ENCODE measurements at regions not wholly inside any gene's neighbourhood (a gene's known extent, or its start where the extent isn't known, plus 50 kb on each side); places are given as distances from the start of the nearest gene placed in this dataset.
A peak's percentile ranks its signal among the peaks of the same experiment; 100 is the strongest.

- H3K4me3 ChIP-seq (ENCODE audit: severe bottlenecking): no peak overlapping the region
- no peak for DNase-seq (ENCODE audit: low spot score)
- H3K36me3 ChIP-seq (ENCODE audit: low read depth): no peaks in the 10 kb centered on the region
- no peaks in the 10 kb centered on the region for H3K4me1 ChIP-seq (ENCODE audit: insufficient read depth, poor library complexity, severe bottlenecking)
- no peak for TF ChIP-seq CTCF (IDR thresholded peaks at IDR 0.05; ENCODE audit: poor library complexity, severe bottlenecking)
- no peaks in the 10 kb centered on the region for H3K9me3 ChIP-seq (ENCODE audit: severe bottlenecking)
- no peak for ATAC-seq (ENCODE audit: low read depth)
- H3K27ac ChIP-seq (ENCODE audit: poor library complexity, severe bottlenecking): no peak overlapping the region
- no peaks in the 10 kb centered on the region for H3K27me3 ChIP-seq (ENCODE audit: insufficient read depth, poor library complexity, severe bottlenecking)
Observed at GRCh38 chr5:99068944-99069650, 140.3 kb upstream of the CHD1 start.

GRCh38 chr5:99063737-99064136, 134.9 kb upstream of the CHD1 start:
- no peaks in the 10 kb centered on the region for H3K36me3 ChIP-seq (ENCODE audit: low read depth)
- H3K27me3 ChIP-seq (ENCODE audit: insufficient read depth, poor library complexity, severe bottlenecking): no peaks in the 10 kb centered on the region
- no peaks in the 10 kb centered on the region for H3K9me3 ChIP-seq (ENCODE audit: severe bottlenecking)
- no peak for TF ChIP-seq CTCF (IDR thresholded peaks at IDR 0.05; ENCODE audit: poor library complexity, severe bottlenecking)
- no peak overlapping the region for H3K27ac ChIP-seq (ENCODE audit: poor library complexity, severe bottlenecking)
- H3K4me1 ChIP-seq (ENCODE audit: insufficient read depth, poor library complexity, severe bottlenecking): peaks cover 18% of the 10 kb centered on the region
- H3K4me3 ChIP-seq (ENCODE audit: severe bottlenecking): no peak overlapping the region
- DNase-seq (ENCODE audit: low spot score): no peak
- no peak for ATAC-seq (ENCODE audit: low read depth)

GRCh38 chr5:99061711-99062110, 132.9 kb upstream of the CHD1 start:
- H3K27me3 ChIP-seq (ENCODE audit: insufficient read depth, poor library complexity, severe bottlenecking): no peaks in the 10 kb centered on the region
- no peak for TF ChIP-seq CTCF (IDR thresholded peaks at IDR 0.05; ENCODE audit: poor library complexity, severe bottlenecking)
- no peak overlapping the region for H3K4me3 ChIP-seq (ENCODE audit: severe bottlenecking)
- peaks cover 18% of the 10 kb centered on the region for H3K4me1 ChIP-seq (ENCODE audit: insufficient read depth, poor library complexity, severe bottlenecking)
- H3K27ac ChIP-seq (ENCODE audit: poor library complexity, severe bottlenecking): peak overlapping the region; percentile 49
- no peak for DNase-seq (ENCODE audit: low spot score)
- H3K36me3 ChIP-seq (ENCODE audit: low read depth): no peaks in the 10 kb centered on the region
- peak; percentile 66 for ATAC-seq (ENCODE audit: low read depth)
- H3K9me3 ChIP-seq (ENCODE audit: severe bottlenecking): no peaks in the 10 kb centered on the region

- Histone ChIP-seq H3K4me1 (ENCODE audit: insufficient read depth, poor library complexity, severe bottlenecking) (peaks cover 18% of the 10 kb centered on the region), H3K9me3 (ENCODE audit: severe bottlenecking) (no peaks in the 10 kb centered on the region), H3K27ac (ENCODE audit: poor library complexity, severe bottlenecking) (peak overlapping the region; percentile 49), H3K4me3 (ENCODE audit: severe bottlenecking) (no peak overlapping the region), H3K36me3 (ENCODE audit: low read depth) (no peaks in the 10 kb centered on the region), H3K27me3 (ENCODE audit: insufficient read depth, poor library complexity, severe bottlenecking) (no peaks in the 10 kb centered on the region)
- TF ChIP-seq CTCF (IDR thresholded peaks at IDR 0.05; ENCODE audit: poor library complexity, severe bottlenecking): no peak
- ATAC-seq (ENCODE audit: low read depth) (peak; percentile 44), DNase-seq (ENCODE audit: low spot score) (no peak)
Observed at GRCh38 chr5:99061299-99061698, 132.5 kb upstream of the CHD1 start.
